ENCODE measurements at regions not wholly inside any gene's neighbourhood (a gene's known extent, or its start where the extent isn't known, plus 50 kb on each side); places are given as distances from the start of the nearest gene placed in this dataset.

- DNase-seq (ENCODE audit: low spot score), result no peak
- TF ChIP-seq CTCF (IDR thresholded peaks at IDR 0.05; ENCODE audit: extremely low read depth, insufficient read depth, missing control alignments), result no peak
- in situ Hi-C loops (cut with MboI; ENCODE audit: low pct_unique_long_range_greater_than_20kb, low sequenced_read_pairs, unreplicated experiment), result no loop called here
Measured at GRCh38 chr7:86955895-86956503, 103.5 kb downstream of the ELAPOR2 start.

- in situ Hi-C loops (cut with MboI; ENCODE audit: low pct_unique_long_range_greater_than_20kb, low sequenced_read_pairs, unreplicated experiment), result no loop called here
- no peak for TF ChIP-seq CTCF (IDR thresholded peaks at IDR 0.05; ENCODE audit: extremely low read depth, insufficient read depth, missing control alignments)
Measured at GRCh38 chr7:86954971-86955370, 104.5 kb downstream of the ELAPOR2 start.

GRCh38 chr7:86953653-86954336 lies 105.7 kb downstream of the ELAPOR2 start:
- TF ChIP-seq CTCF (IDR thresholded peaks at IDR 0.05; ENCODE audit: extremely low read depth, insufficient read depth, missing control alignments), result no peak
- no peak for DNase-seq (ENCODE audit: low spot score)
- in situ Hi-C loops (cut with MboI; ENCODE audit: low pct_unique_long_range_greater_than_20kb, low sequenced_read_pairs, unreplicated experiment), result no loop called here

More at GRCh38 chr7:86954971-86955370, 104.5 kb downstream of the ELAPOR2 start:
- no peak for DNase-seq (ENCODE audit: low spot score)

- in situ Hi-C loops (cut with MboI; ENCODE audit: low pct_unique_long_range_greater_than_20kb, low sequenced_read_pairs, unreplicated experiment), result no loop called here
- TF ChIP-seq CTCF (IDR thresholded peaks at IDR 0.05; ENCODE audit: extremely low read depth, insufficient read depth, missing control alignments), result no peak
- DNase-seq (ENCODE audit: low spot score), result no peak
Measured at GRCh38 chr7:86953219-86953618, 106.2 kb downstream of the ELAPOR2 start.

GRCh38 chr7:86951895-86952294 lies 107.6 kb downstream of the ELAPOR2 start:
- TF ChIP-seq CTCF (IDR thresholded peaks at IDR 0.05; ENCODE audit: extremely low read depth, insufficient read depth, missing control alignments), result no peak
- DNase-seq (ENCODE audit: low spot score), result no peak
- in situ Hi-C loops (cut with MboI; ENCODE audit: low pct_unique_long_range_greater_than_20kb, low sequenced_read_pairs, unreplicated experiment), result no loop called here

GRCh38 chr7:86950944-86951343 lies 108.5 kb downstream of the ELAPOR2 start:
- in situ Hi-C loops (cut with MboI; ENCODE audit: low pct_unique_long_range_greater_than_20kb, low sequenced_read_pairs, unreplicated experiment), result no loop called here
- DNase-seq (ENCODE audit: low spot score), result no peak
- no peak for TF ChIP-seq CTCF (IDR thresholded peaks at IDR 0.05; ENCODE audit: extremely low read depth, insufficient read depth, missing control alignments)

Data from GM13977 (cell line).